OCI-LY3 (cell line): ENCODE measurements at regions not wholly inside any gene's neighbourhood (a gene's known extent, or its start where the extent isn't known, plus 50 kb on each side); places are given as distances from the start of the nearest gene placed in this dataset.

ENCODE experiments used
- CTCF ChIP-seq: fragments of 200-600, 300-600 bp; sonication (generic); IDR thresholded peaks from 2 replicates; pipeline ENCODE4 v1.5.1; 2014; ENCODE audit warnings: antibody characterized with exemption, low read length, low read depth
- EZH2phosphoT487 ChIP-seq: fragments of 200-600 bp; shearing (Covaris generic); IDR thresholded peaks from 2 replicates; pipeline ENCODE4 v1.6.1; 2018; ENCODE audit warnings: antibody characterized with exemption, mixed run types, low read depth

- TF ChIP-seq CTCF (no peak), EZH2phosphoT487 (no peak)
These were observed 2334.6 kb downstream of the PCDH7 start for GRCh38 chr4:33054656-33055196.
